GM21360 (cell line): ENCODE measurements at regions not wholly inside any gene's neighbourhood (a gene's known extent, or its start where the extent isn't known, plus 50 kb on each side); places are given as distances from the start of the nearest gene placed in this dataset.

Source experiments
- ATAC-seq: cut with Tn5 transposase; IDR thresholded peaks from one replicate; pipeline ENCODE4 v1.9.1; 2021; ENCODE audit warnings: mild to moderate bottlenecking, moderate library complexity; ENCODE audit not compliant: unreplicated experiment

- no peak for ATAC-seq
Measured at GRCh38 chr10:123518765-123519164, 147.4 kb upstream of the GPR26 start.

GRCh38 chr10:123519861-123520260, 146.3 kb upstream of the GPR26 start:
- no peak for ATAC-seq

GRCh38 chr10:123521076-123521475, 145.1 kb upstream of the GPR26 start:
- no peak for ATAC-seq

- ATAC-seq = no peak
Measured at GRCh38 chr10:123521556-123521955, 144.6 kb upstream of the GPR26 start.

- ATAC-seq = no peak
Measured at GRCh38 chr10:123522702-123523312, 143.3 kb upstream of the GPR26 start.

GRCh38 chr10:123523833-123524232, 142.3 kb upstream of the GPR26 start:
- no peak for ATAC-seq

- ATAC-seq = no peak
Measured at GRCh38 chr10:123526356-123527064, 139.6 kb upstream of the GPR26 start.

GRCh38 chr10:123527151-123527550, 139.0 kb upstream of the GPR26 start:
- no peak for ATAC-seq

- no peak for ATAC-seq
Measured at GRCh38 chr10:123529146-123529760, 136.9 kb upstream of the GPR26 start.

- no peak for ATAC-seq
Measured at GRCh38 chr10:123530166-123530870, 135.8 kb upstream of the GPR26 start.

GRCh38 chr10:123535386-123535785, 130.8 kb upstream of the GPR26 start:
- no peak for ATAC-seq

- no peak for ATAC-seq
Measured at GRCh38 chr10:123536176-123536845, 129.8 kb upstream of the GPR26 start.

- ATAC-seq = no peak
Measured at GRCh38 chr10:123537188-123537961, 128.8 kb upstream of the GPR26 start.

- ATAC-seq = no peak
Measured at GRCh38 chr10:123538401-123539320, 127.5 kb upstream of the GPR26 start.

GRCh38 chr10:123544986-123545385, 121.2 kb upstream of the GPR26 start:
- no peak for ATAC-seq

GRCh38 chr10:123548770-123549169, 117.4 kb upstream of the GPR26 start:
- no peak for ATAC-seq

- ATAC-seq = no peak
Measured at GRCh38 chr10:123549761-123550454, 116.2 kb upstream of the GPR26 start.

GRCh38 chr10:123550675-123551096, 115.5 kb upstream of the GPR26 start:
- ATAC-seq = no peak

GRCh38 chr10:123551259-123551658, 114.9 kb upstream of the GPR26 start:
- ATAC-seq = no peak
